A549 (cell line): ENCODE measurements at regions not wholly inside any gene's neighbourhood (a gene's known extent, or its start where the extent isn't known, plus 50 kb on each side); places are given as distances from the start of the nearest gene placed in this dataset.

Experiments used
- ATAC-seq, 2 experiments: fragments of 200-7000 bp in 1 of 2; fragments of >200 bp in 1 of 2; cut with Nextera tagmentation in 1 of 2; cut with Tn5 transposase in 1 of 2; 3 replicates each; pipeline versions ENCODE4 v1.8.0 to v1.9.1; 2018 to 2020; ENCODE audit warnings: mild to moderate bottlenecking in 1 of 2, moderate library complexity in 1 of 2
- CTCF ChIA-PET: fragments of 300-600 bp; sonication (Branson Sonifier 250); formaldehyde crosslinking; extraction: SDS; loops from one replicate; lab custom pipeline; 2021; ENCODE audit warnings: antibody characterized with exemption, inconsistent platforms; lab: Yijun Ruan, JAX
- POLR2A ChIA-PET: fragments of 350-600 bp; formaldehyde crosslinking; extraction: SDS; loops from one replicate; lab custom pipeline; 2021; ENCODE audit warnings: antibody characterized with exemption, inconsistent platforms; lab: Yijun Ruan, JAX
- DNase-seq, 2 experiments: peaks; one replicate each; pipeline versions ENCODE4 v3.0.0 to v3.0.0-alpha.2; 2011 to 2016; ENCODE audit warnings: low read depth in 1 of 2, low spot score in 1 of 2
- FAIRE-seq: peaks from 2 replicates; lab custom pipeline; 2011; peaks lifted over from hg19 to GRCh38; lab: Jason Lieb, UNC
- H3K27ac ChIP-seq, 2 experiments: fragments of >200 bp; sonication (Bioruptor Twin); formaldehyde crosslinking; 3 replicates each; pipeline ENCODE4 v1.5.1; 2016 to 2017
- H3K4me1 ChIP-seq: fragments of >200 bp; sonication (Bioruptor Twin); formaldehyde crosslinking; 3 replicates; pipeline ENCODE4 v1.6.1; 2016
- H3K4me2 ChIP-seq: fragments of >200 bp; sonication (Bioruptor Twin); formaldehyde crosslinking; 3 replicates; pipeline ENCODE4 v1.6.1; 2016
- H3K4me3 ChIP-seq: fragments of >200 bp; sonication (Bioruptor Twin); formaldehyde crosslinking; 3 replicates; pipeline ENCODE4 v1.5.1; 2016
- H3K9me3 ChIP-seq: fragments of >200 bp; sonication (Bioruptor Twin); formaldehyde crosslinking; 3 replicates; pipeline ENCODE4 v1.6.1; 2016
- CEBPB ChIP-seq, 2 experiments: fragments of >200 bp in 1 of 2; sonication (Bioruptor Twin) in 1 of 2; formaldehyde crosslinking in 1 of 2; IDR thresholded peaks; 2 replicates each; pipeline ENCODE4 v1.6.1; 2012 to 2016
- CHD2 ChIP-seq: fragments of 150-350 bp; IDR thresholded peaks from 2 replicates; pipeline ENCODE4 v1.6.1; 2014; ENCODE audit warnings: low read length; ENCODE audit not compliant: partially characterized antibody
- CHD4 ChIP-seq: fragments of 200-600 bp; sonication (generic); IDR thresholded peaks from 2 replicates; pipeline ENCODE4 v1.6.1; 2016; ENCODE audit warnings: antibody characterized with exemption, mild to moderate bottlenecking, borderline replicate concordance
- CTCF ChIP-seq: fragments of >200 bp; sonication (Bioruptor Twin); formaldehyde crosslinking; IDR thresholded peaks from 3 replicates; pipeline ENCODE4 v1.5.1; 2016
- EHF ChIP-seq: fragments of 250-450 bp; sonication (Bioruptor Pico); IDR thresholded peaks from 2 replicates; pipeline ENCODE4 v1.5.0; 2020; ENCODE audit warnings: mild to moderate bottlenecking
- EP300 ChIP-seq, 2 experiments: fragments of >200 bp; sonication (Bioruptor Twin); formaldehyde crosslinking; IDR thresholded peaks; 2 replicates in 1 of 2; 3 replicates in 1 of 2; pipeline ENCODE4 v1.6.1; 2016 to 2017
- GATA3 ChIP-seq: IDR thresholded peaks from 2 replicates; pipeline ENCODE4 v1.6.1; 2012; ENCODE audit warnings: borderline replicate concordance
- HDAC2 ChIP-seq: fragments of 200-600 bp; sonication (generic); IDR thresholded peaks from 2 replicates; pipeline ENCODE4 v1.6.1; 2016
- HEYL ChIP-seq: fragments of 250-450 bp; sonication (Bioruptor Pico); IDR thresholded peaks from 2 replicates; pipeline ENCODE4 v1.8.0; 2021; ENCODE audit warnings: mild to moderate bottlenecking, moderate library complexity
- HOXA7 ChIP-seq: fragments of 250-450 bp; sonication (Bioruptor Pico); IDR thresholded peaks from 2 replicates; pipeline ENCODE4 v1.5.0; 2020; ENCODE audit warnings: mild to moderate bottlenecking, moderate library complexity
- HOXB5 ChIP-seq: fragments of 250-450 bp; sonication (Bioruptor Pico); IDR thresholded peaks from 2 replicates; pipeline ENCODE4 v1.5.0; 2020; ENCODE audit warnings: mild to moderate bottlenecking, moderate library complexity
- NR3C1 ChIP-seq: fragments of >200 bp; sonication (Bioruptor Twin); formaldehyde crosslinking; IDR thresholded peaks from 3 replicates; pipeline ENCODE4 v1.6.1; 2017
- PBX3 ChIP-seq: IDR thresholded peaks from 2 replicates; pipeline ENCODE4 v1.6.1; 2012
- PHF8 ChIP-seq: fragments of 200-600 bp; sonication (generic); IDR thresholded peaks from 2 replicates; pipeline ENCODE4 v1.6.1; 2016; ENCODE audit warnings: low read depth, mild to moderate bottlenecking, antibody characterized with exemption, moderate library complexity, borderline replicate concordance
- RFX5 ChIP-seq: fragments of 450-650 bp; IDR thresholded peaks from 2 replicates; pipeline ENCODE4 v1.7.1; 2014; ENCODE audit warnings: antibody characterized with exemption, mild to moderate bottlenecking, moderate library complexity
- RNF2 ChIP-seq: fragments of 200-600 bp; sonication (generic); IDR thresholded peaks from 2 replicates; pipeline ENCODE4 v1.6.1; 2016; ENCODE audit warnings: low read depth, mild to moderate bottlenecking, antibody characterized with exemption, moderate library complexity, borderline replicate concordance
- SREBF2 ChIP-seq: fragments of 450-650 bp; IDR thresholded peaks from 2 replicates; pipeline ENCODE4 v1.6.1; 2014; ENCODE audit warnings: mild to moderate bottlenecking, moderate library complexity
- USF2 ChIP-seq: fragments of 450-650 bp; IDR thresholded peaks from 2 replicates; pipeline ENCODE4 v1.6.1; 2014; ENCODE audit warnings: antibody characterized with exemption
- WGBS: methylation state at CpG from one replicate; pipeline ENCODE4 v1.1.6; 2017; ENCODE audit errors: missing lambda C conversion rate; 5-methylcytosine and 5-hydroxymethylcytosine counted together

- ATAC-seq (no peak), DNase-seq (no peak), FAIRE-seq (no peak)
- TF ChIP-seq RNF2, result no peak
- TF ChIP-seq CEBPB (IDR thresholded peaks at IDR 0.05), result no peak
- no peak for TF ChIP-seq USF2
- no peak for TF ChIP-seq HEYL (CRISPR knock-in tag)
- TF ChIP-seq CHD2, result no peak
- no peak for TF ChIP-seq HOXB5 (CRISPR knock-in tag)
- TF ChIP-seq PHF8, result no peak
- TF ChIP-seq EP300 (IDR thresholded peaks at IDR 0.05), result no peak
- no peak for TF ChIP-seq CHD4
- TF ChIP-seq PBX3, result no peak
- TF ChIP-seq NR3C1, result no peak
- no peak for TF ChIP-seq EHF (CRISPR knock-in tag)
- TF ChIP-seq RFX5, result no peak
- no peaks in the 10 kb centered on the region for H3K4me1 ChIP-seq
- 3% methylated on average over 10 of the region's 10 CpGs for WGBS
- CTCF ChIA-PET, result no interaction called here
- H3K4me3 ChIP-seq, result no peak overlapping the region
- H3K27ac ChIP-seq, result no peak overlapping the region
- POLR2A ChIA-PET, result no interaction called here
- H3K4me2 ChIP-seq, result no peak overlapping the region
- H3K9me3 ChIP-seq, result no peaks in the 10 kb centered on the region
These were observed 158.0 kb upstream of the MGMT start for GRCh38 chr10:129308953-129309564.

- DNase-seq, result no peak
- FAIRE-seq, result no peak
- H3K27ac ChIP-seq, result no peak overlapping the region
- no peaks in the 10 kb centered on the region for H3K4me1 ChIP-seq
- CTCF ChIA-PET, result no interaction called here
- TF ChIP-seq SREBF2 (no peak), HDAC2 (no peak), EHF (CRISPR knock-in tag) (no peak)
- POLR2A ChIA-PET, result no interaction called here
- ATAC-seq, result no peak
- no peak overlapping the region for H3K4me2 ChIP-seq
- no peaks in the 10 kb centered on the region for H3K9me3 ChIP-seq
- 16% methylated on average over 5 of the region's 5 CpGs for WGBS
- no peak overlapping the region for H3K4me3 ChIP-seq
These were observed 157.5 kb upstream of the MGMT start for GRCh38 chr10:129309565-129309964.

GRCh38 chr10:129310881-129311280 is 156.2 kb upstream of the MGMT start:
- ATAC-seq (no peak), DNase-seq (no peak), FAIRE-seq (no peak)
- Histone ChIP-seq H3K4me2 (no peak overlapping the region), H3K27ac (no peak overlapping the region), H3K4me3 (no peak overlapping the region), H3K4me1 (no peaks in the 10 kb centered on the region), H3K9me3 (no peaks in the 10 kb centered on the region)
- CTCF ChIA-PET, result interaction anchor here (0.6 kb wide), 1 partner anchor 1583 kb away, joined by 4 read pairs; no protein-coding TSS in a partner anchor
- WGBS, result 0% methylated on average over 4 of the region's 4 CpGs
- no peak for TF ChIP-seq HOXB5 (CRISPR knock-in tag)
- no peak for TF ChIP-seq GATA3
- TF ChIP-seq EHF (CRISPR knock-in tag), result no peak
- no peak for TF ChIP-seq CTCF
- no peak for TF ChIP-seq NR3C1
- no peak for TF ChIP-seq CHD4
- TF ChIP-seq HOXA7, result no peak
- TF ChIP-seq PBX3, result no peak
- POLR2A ChIA-PET, result no interaction called here
